ENCODE measurements at regions not wholly inside any gene's neighbourhood (a gene's known extent, or its start where the extent isn't known, plus 50 kb on each side); places are given as distances from the start of the nearest gene placed in this dataset.

DNA sequence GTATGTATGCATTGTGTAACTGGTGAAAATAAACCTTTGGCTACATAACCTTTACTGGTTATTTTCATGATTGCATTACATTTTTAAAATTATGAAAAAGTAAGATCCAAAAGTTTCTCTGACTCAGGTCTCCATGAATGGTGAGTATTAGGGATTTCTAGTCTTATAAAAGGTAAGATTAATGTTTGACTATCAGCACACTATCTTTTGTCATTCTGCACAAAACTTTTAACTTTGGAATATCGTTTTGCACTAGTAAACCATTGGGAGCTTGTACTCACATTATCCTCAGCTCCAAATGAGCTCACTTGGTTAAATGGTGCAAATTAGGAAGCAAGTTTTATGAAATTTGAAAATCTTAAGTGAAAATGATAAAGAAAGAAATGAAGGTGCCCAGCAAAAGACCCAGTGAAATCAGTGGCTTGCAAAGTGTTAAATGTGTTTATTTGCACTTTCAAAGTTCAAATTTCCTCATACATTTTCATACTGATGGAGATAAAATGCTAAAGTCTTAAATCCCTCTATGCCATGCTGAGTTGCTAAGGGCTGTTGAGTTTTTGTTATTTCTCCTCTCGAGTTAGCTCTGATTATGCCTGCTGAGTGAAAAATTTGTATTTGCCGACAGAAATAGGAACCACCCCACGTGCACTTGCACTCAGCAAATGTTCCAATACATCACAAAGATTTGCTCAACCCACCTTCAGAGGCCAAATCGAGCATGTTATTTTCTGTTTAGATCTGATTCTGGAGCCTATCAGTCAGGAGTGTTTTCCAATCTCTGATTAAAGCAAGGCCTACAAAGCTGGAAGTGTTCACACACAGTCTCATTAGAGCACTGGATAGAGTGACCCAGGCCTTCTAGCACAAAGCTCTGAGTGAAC, 885.7 kb downstream of the NR2F1-AS1 start:
- TF ChIP-seq, protein P1, sequence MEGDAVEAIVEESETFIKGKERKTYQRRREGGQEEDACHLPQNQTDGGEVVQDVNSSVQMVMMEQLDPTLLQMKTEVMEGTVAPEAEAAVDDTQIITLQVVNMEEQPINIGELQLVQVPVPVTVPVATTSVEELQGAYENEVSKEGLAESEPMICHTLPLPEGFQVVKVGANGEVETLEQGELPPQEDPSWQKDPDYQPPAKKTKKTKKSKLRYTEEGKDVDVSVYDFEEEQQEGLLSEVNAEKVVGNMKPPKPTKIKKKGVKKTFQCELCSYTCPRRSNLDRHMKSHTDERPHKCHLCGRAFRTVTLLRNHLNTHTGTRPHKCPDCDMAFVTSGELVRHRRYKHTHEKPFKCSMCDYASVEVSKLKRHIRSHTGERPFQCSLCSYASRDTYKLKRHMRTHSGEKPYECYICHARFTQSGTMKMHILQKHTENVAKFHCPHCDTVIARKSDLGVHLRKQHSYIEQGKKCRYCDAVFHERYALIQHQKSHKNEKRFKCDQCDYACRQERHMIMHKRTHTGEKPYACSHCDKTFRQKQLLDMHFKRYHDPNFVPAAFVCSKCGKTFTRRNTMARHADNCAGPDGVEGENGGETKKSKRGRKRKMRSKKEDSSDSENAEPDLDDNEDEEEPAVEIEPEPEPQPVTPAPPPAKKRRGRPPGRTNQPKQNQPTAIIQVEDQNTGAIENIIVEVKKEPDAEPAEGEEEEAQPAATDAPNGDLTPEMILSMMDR (IDR thresholded peaks at IDR 0.05; ENCODE audit: low read depth, low read length, poor library complexity, severe bottlenecking) = no peak
- no peak for TF ChIP-seq EZH2phosphoT487 (IDR thresholded peaks at IDR 0.05; ENCODE audit: borderline replicate concordance, low read length)

Data from DOHH2 (cell line).